Fibroblast of the aortic adventitia (primary cell): ENCODE measurements at regions not wholly inside any gene's neighbourhood (a gene's known extent, or its start where the extent isn't known, plus 50 kb on each side); places are given as distances from the start of the nearest gene placed in this dataset.

Experiments
- DNase-seq: peaks from one replicate; pipeline ENCODE4 v3.0.0-alpha.2; 2010; ENCODE audit warnings: low read depth
- H3K4me3 ChIP-seq: 2 replicates; pipeline ENCODE4 v1.5.1; 2011; ENCODE audit warnings: low read depth, mild to moderate bottlenecking, control low read depth, low read length, moderate library complexity
- CTCF ChIP-seq: IDR thresholded peaks from 2 replicates; pipeline ENCODE4 v1.5.1; 2011; ENCODE audit warnings: mild to moderate bottlenecking, low read length, control low read depth, inconsistent platforms; ENCODE audit not compliant: insufficient read depth

GRCh38 chr15:53351373-53351772 is 408.1 kb downstream of the WDR72 start:
- no peak overlapping the region for H3K4me3 ChIP-seq
- TF ChIP-seq CTCF = no peak
- no peak for DNase-seq

- no peak for TF ChIP-seq CTCF
- DNase-seq = no peak
- no peak overlapping the region for H3K4me3 ChIP-seq
Measured at GRCh38 chr15:53346583-53346982, 412.9 kb downstream of the WDR72 start.

- no peak overlapping the region for H3K4me3 ChIP-seq
- TF ChIP-seq CTCF = no peak
- DNase-seq = no peak
Measured at GRCh38 chr15:53331328-53332190, 427.9 kb downstream of the WDR72 start.

GRCh38 chr15:53328341-53328740 is 431.1 kb downstream of the WDR72 start:
- TF ChIP-seq CTCF = no peak
- no peak overlapping the region for H3K4me3 ChIP-seq
- DNase-seq = no peak

- no peak for DNase-seq
- TF ChIP-seq CTCF = no peak
- no peak overlapping the region for H3K4me3 ChIP-seq
Measured at GRCh38 chr15:53324061-53324460, 435.4 kb downstream of the WDR72 start.

GRCh38 chr15:53323191-53323590 is 436.3 kb downstream of the WDR72 start:
- no peak for DNase-seq

More at GRCh38 chr15:53323191-53323590, 436.3 kb downstream of the WDR72 start:
- no peak for TF ChIP-seq CTCF
- no peak overlapping the region for H3K4me3 ChIP-seq
